Caco-2 (cell line): ENCODE measurements at regions not wholly inside any gene's neighbourhood (a gene's known extent, or its start where the extent isn't known, plus 50 kb on each side); places are given as distances from the start of the nearest gene placed in this dataset.

Experiments
- BruUV-seq: library from RNA; stranded (reverse); fragments of 400-500 nt; replicated peaks from 2 replicates; lab custom pipeline; 2021; lab: Mats Ljungman, UMichigan
- CTCF ChIA-PET: fragments of 300-600 bp; sonication (Branson Sonifier 250); formaldehyde crosslinking; loops from one replicate; lab custom pipeline; 2022; ENCODE audit warnings: antibody characterized with exemption; lab: Charles Lee
- POLR2A ChIA-PET: fragments of 300-600 bp; sonication (Branson Sonifier 250); formaldehyde crosslinking; loops from one replicate; lab custom pipeline; 2022; ENCODE audit warnings: antibody characterized with exemption; lab: Charles Lee
- DNase-seq, 2 experiments: peaks; one replicate each; pipeline versions ENCODE4 v3.0.0 to v3.0.0-alpha.2; 2020 to 2022
- H3K27me3 ChIP-seq: replicated peaks from 2 replicates; pipeline ENCODE4 v1.6.0; 2011; ENCODE audit warnings: low read length; ENCODE audit not compliant: control insufficient read depth, insufficient read depth
- H3K36me3 ChIP-seq: 2 replicates; pipeline ENCODE4 v1.5.1; 2011; ENCODE audit warnings: low read length; ENCODE audit not compliant: control insufficient read depth, insufficient read depth
- H3K4me1 ChIP-seq: fragments of 250-450 bp; sonication (Bioruptor Pico); 2 replicates; pipeline ENCODE4 v1.5.1; 2020; ENCODE audit warnings: mild to moderate bottlenecking
- H3K4me3 ChIP-seq: 2 replicates; pipeline ENCODE4 v1.5.1; 2011; ENCODE audit warnings: low read depth, mild to moderate bottlenecking, control low read depth, low read length
- H3K9me3 ChIP-seq: fragments of 250-450 bp; sonication (Bioruptor Pico); 2 replicates; pipeline ENCODE4 v1.5.1; 2020; ENCODE audit warnings: mild to moderate bottlenecking, moderate library complexity
- H3K27ac Mint-ChIP-seq: one replicate; pipeline ENCODE4 v1.8.0; 2022; ENCODE audit warnings: mixed read lengths; ENCODE audit not compliant: unreplicated experiment
- H3K27me3 Mint-ChIP-seq: one replicate; pipeline ENCODE4 v1.8.0; 2022; ENCODE audit warnings: mixed read lengths; ENCODE audit not compliant: insufficient read depth, unreplicated experiment
- H3K36me3 Mint-ChIP-seq: one replicate; pipeline ENCODE4 v1.8.0; 2022; ENCODE audit warnings: mild to moderate bottlenecking, mixed read lengths; ENCODE audit not compliant: insufficient read depth, unreplicated experiment
- H3K4me1 Mint-ChIP-seq: one replicate; pipeline ENCODE4 v1.8.0; 2022; ENCODE audit warnings: low read depth, mixed read lengths; ENCODE audit not compliant: unreplicated experiment
- H3K4me3 Mint-ChIP-seq: one replicate; pipeline ENCODE4 v1.8.0; 2022; ENCODE audit warnings: mild to moderate bottlenecking, moderate library complexity, mixed read lengths; ENCODE audit not compliant: unreplicated experiment
- H3K9me3 Mint-ChIP-seq: one replicate; pipeline ENCODE4 v1.8.0; 2022; ENCODE audit warnings: mixed read lengths; ENCODE audit not compliant: unreplicated experiment
- intact Hi-C: fragments of 100-400 bp; cut with micrococcal nuclease; formaldehyde crosslinking; loops from one replicate; pipeline ENCODE4 v1.10.0; 2022; ENCODE audit not compliant: unreplicated experiment
- TF ChIP-seq, protein P1 (sequence below), 2 experiments: fragments of 200-600 bp in 1 of 2; IDR thresholded peaks; 1 replicate in 1 of 2; 2 replicates in 1 of 2; pipeline versions ENCODE4 v1.5.1 to v1.8.0; 2011 to 2022; ENCODE audit warnings: antibody characterized with exemption in 1 of 2, control low read depth in 1 of 2, inconsistent platforms in 1 of 2, low read depth in 1 of 2, low read length in 1 of 2, mild to moderate bottlenecking in 1 of 2, moderate library complexity in 1 of 2; ENCODE audit not compliant: insufficient read depth in 1 of 2, severe bottlenecking in 1 of 2, unreplicated experiment in 1 of 2

DNA sequence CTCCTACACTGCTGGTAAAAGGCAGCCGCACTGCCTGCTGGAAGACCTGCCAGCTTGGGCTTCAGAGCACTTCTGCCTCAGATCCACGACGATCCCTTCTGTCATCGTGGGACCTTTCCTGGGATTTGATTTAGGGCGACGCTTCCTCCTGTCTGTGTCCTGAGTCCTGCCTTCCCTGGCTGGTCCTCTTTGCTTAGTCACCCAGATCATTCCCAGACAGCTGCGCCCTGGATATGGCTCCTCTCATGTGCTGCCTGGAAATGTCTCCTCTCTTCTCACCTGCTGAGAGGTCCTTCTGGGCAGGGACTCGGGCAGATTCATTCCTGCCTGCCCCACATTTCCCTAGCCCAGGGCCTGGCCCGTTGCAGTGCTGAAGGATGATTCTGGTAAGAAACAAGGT, 72.4 kb upstream of the POU3F1 start:
- no peak for DNase-seq
- no TSS peak for BruUV-seq
- no peaks in the 10 kb centered on the region for H3K4me1 ChIP-seq
- no peaks in the 10 kb centered on the region for H3K9me3 Mint-ChIP-seq
- no peaks in the 10 kb centered on the region for H3K9me3 ChIP-seq
- no peaks in the 10 kb centered on the region for H3K36me3 Mint-ChIP-seq
- H3K27ac Mint-ChIP-seq, result no peak overlapping the region
- H3K36me3 ChIP-seq, result no peaks in the 10 kb centered on the region
- H3K4me3 Mint-ChIP-seq, result no peak overlapping the region
- H3K27me3 Mint-ChIP-seq, result peaks cover 3% of the 10 kb centered on the region
- TF ChIP-seq, protein P1, sequence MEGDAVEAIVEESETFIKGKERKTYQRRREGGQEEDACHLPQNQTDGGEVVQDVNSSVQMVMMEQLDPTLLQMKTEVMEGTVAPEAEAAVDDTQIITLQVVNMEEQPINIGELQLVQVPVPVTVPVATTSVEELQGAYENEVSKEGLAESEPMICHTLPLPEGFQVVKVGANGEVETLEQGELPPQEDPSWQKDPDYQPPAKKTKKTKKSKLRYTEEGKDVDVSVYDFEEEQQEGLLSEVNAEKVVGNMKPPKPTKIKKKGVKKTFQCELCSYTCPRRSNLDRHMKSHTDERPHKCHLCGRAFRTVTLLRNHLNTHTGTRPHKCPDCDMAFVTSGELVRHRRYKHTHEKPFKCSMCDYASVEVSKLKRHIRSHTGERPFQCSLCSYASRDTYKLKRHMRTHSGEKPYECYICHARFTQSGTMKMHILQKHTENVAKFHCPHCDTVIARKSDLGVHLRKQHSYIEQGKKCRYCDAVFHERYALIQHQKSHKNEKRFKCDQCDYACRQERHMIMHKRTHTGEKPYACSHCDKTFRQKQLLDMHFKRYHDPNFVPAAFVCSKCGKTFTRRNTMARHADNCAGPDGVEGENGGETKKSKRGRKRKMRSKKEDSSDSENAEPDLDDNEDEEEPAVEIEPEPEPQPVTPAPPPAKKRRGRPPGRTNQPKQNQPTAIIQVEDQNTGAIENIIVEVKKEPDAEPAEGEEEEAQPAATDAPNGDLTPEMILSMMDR (IDR thresholded peaks at IDR 0.05; ENCODE audit: insufficient read depth in 1 of 2, low read depth in 1 of 2, low read length in 1 of 2, severe bottlenecking in 1 of 2, unreplicated experiment in 1 of 2), result no peak
- CTCF ChIA-PET, result no interaction called here
- no peaks in the 10 kb centered on the region for H3K27me3 ChIP-seq
- H3K4me3 ChIP-seq, result no peak overlapping the region
- intact Hi-C loops, result no loop called here
- no peaks in the 10 kb centered on the region for H3K4me1 Mint-ChIP-seq
- POLR2A ChIA-PET, result no interaction called here

- Mint-ChIP-seq H3K36me3 (no peaks in the 10 kb centered on the region), H3K9me3 (no peaks in the 10 kb centered on the region), H3K4me3 (no peak overlapping the region), H3K27me3 (peaks cover 3% of the 10 kb centered on the region), H3K4me1 (no peaks in the 10 kb centered on the region), H3K27ac (no peak overlapping the region)
- TF ChIP-seq, protein P1 (IDR thresholded peaks at IDR 0.05; ENCODE audit: insufficient read depth in 1 of 2, low read depth in 1 of 2, low read length in 1 of 2, severe bottlenecking in 1 of 2, unreplicated experiment in 1 of 2), result no peak
- DNase-seq, result no peak
- intact Hi-C loops, result no loop called here
- H3K27me3 ChIP-seq, result no peaks in the 10 kb centered on the region
- H3K36me3 ChIP-seq, result no peaks in the 10 kb centered on the region
- BruUV-seq, result no TSS peak
- no peaks in the 10 kb centered on the region for H3K4me1 ChIP-seq
- no peaks in the 10 kb centered on the region for H3K9me3 ChIP-seq
- POLR2A ChIA-PET, result no interaction called here
- H3K4me3 ChIP-seq, result no peak overlapping the region
- CTCF ChIA-PET, result no interaction called here
These were observed 70.9 kb upstream of the POU3F1 start for GRCh38 chr1:38117444-38117887.

GRCh38 chr1:38115682-38116202, 69.1 kb upstream of the POU3F1 start:
- no peaks in the 10 kb centered on the region for H3K36me3 Mint-ChIP-seq
- no peak overlapping the region for H3K4me3 ChIP-seq
- H3K36me3 ChIP-seq, result no peaks in the 10 kb centered on the region
- TF ChIP-seq, protein P1 (IDR thresholded peaks at IDR 0.05; ENCODE audit: insufficient read depth in 1 of 2, low read depth in 1 of 2, low read length in 1 of 2, severe bottlenecking in 1 of 2, unreplicated experiment in 1 of 2), result no peak
- ChIA-PET POLR2A (no interaction called here), CTCF (no interaction called here)
- H3K27me3 Mint-ChIP-seq, result peaks cover 5% of the 10 kb centered on the region
- DNase-seq, result no peak
- no peaks in the 10 kb centered on the region for H3K27me3 ChIP-seq
- no peaks in the 10 kb centered on the region for H3K4me1 Mint-ChIP-seq
- no peaks in the 10 kb centered on the region for H3K9me3 ChIP-seq
- BruUV-seq, result no TSS peak
- intact Hi-C loops, result no loop called here
- H3K4me3 Mint-ChIP-seq, result no peak overlapping the region
- H3K9me3 Mint-ChIP-seq, result no peaks in the 10 kb centered on the region
- no peaks in the 10 kb centered on the region for H3K4me1 ChIP-seq
- H3K27ac Mint-ChIP-seq, result no peak overlapping the region
